ENCODE measurements at regions not wholly inside any gene's neighbourhood (a gene's known extent, or its start where the extent isn't known, plus 50 kb on each side); places are given as distances from the start of the nearest gene placed in this dataset.

GRCh38 chr14:81970307-81970706 lies 436.7 kb upstream of the SEL1L start:
- Histone ChIP-seq H3K27ac (ENCODE audit: extremely low read depth, low read depth, low read length) (no peak overlapping the region), H3K9me3 (ENCODE audit: control insufficient read depth, insufficient read depth, low read depth, low read length) (peaks cover 2% of the 10 kb centered on the region; the same call in 1 of the 2 replicates), H3K4me1 (ENCODE audit: control insufficient read depth, insufficient read depth, low read length) (no peaks in the 10 kb centered on the region), H3K4me3 (ENCODE audit: low read depth, low read length) (no peak overlapping the region), H3K36me3 (ENCODE audit: control insufficient read depth in 2 of 2, insufficient read depth in 1 of 2, low read length in 2 of 2) (no peaks in the 10 kb centered on the region)
- POLR2A ChIA-PET, result no interaction called here
- TF ChIP-seq ZNF23 (tag by site-specific recombination; IDR thresholded peaks at IDR 0.05; ENCODE audit: borderline replicate concordance) (no peak), KLF1 (tag by site-specific recombination; IDR thresholded peaks at IDR 0.05) (no peak), ZNF274 (IDR thresholded peaks at IDR 0.05; ENCODE audit: low read length) (no peak), ZNF274 (tag by site-specific recombination; IDR thresholded peaks at IDR 0.05; ENCODE audit: borderline replicate concordance) (no peak), ZNF792 (tag by site-specific recombination; IDR thresholded peaks at IDR 0.05) (no peak), ZNF157 (tag by site-specific recombination; IDR thresholded peaks at IDR 0.05) (no peak), SP3 (tag by site-specific recombination; IDR thresholded peaks at IDR 0.05) (no peak), ZNF585B (tag by site-specific recombination; IDR thresholded peaks at IDR 0.05) (no peak), GLIS1 (tag by site-specific recombination; IDR thresholded peaks at IDR 0.05) (no peak), ZNF416 (tag by site-specific recombination; IDR thresholded peaks at IDR 0.05) (no peak), KLF16 (tag by site-specific recombination; IDR thresholded peaks at IDR 0.05) (no peak), ZSCAN30 (tag by site-specific recombination; IDR thresholded peaks at IDR 0.05) (no peak), TCF7L2 (IDR thresholded peaks at IDR 0.05; ENCODE audit: borderline replicate concordance, low read depth, low read length) (no peak), ZNF148 (tag by site-specific recombination; IDR thresholded peaks at IDR 0.05; ENCODE audit: borderline replicate concordance) (no peak), ZFP41 (tag by site-specific recombination; IDR thresholded peaks at IDR 0.05; ENCODE audit: borderline replicate concordance) (no peak), KLF17 (tag by site-specific recombination; IDR thresholded peaks at IDR 0.05) (no peak), RBAK (tag by site-specific recombination; IDR thresholded peaks at IDR 0.05) (no peak), IKZF3 (tag by site-specific recombination; IDR thresholded peaks at IDR 0.05) (no peak)
- CTCF ChIA-PET, result no interaction called here

GRCh38 chr14:81971911-81972310 lies 438.3 kb upstream of the SEL1L start:
- TF ChIP-seq ZNF26 (tag by site-specific recombination; IDR thresholded peaks at IDR 0.05) (no peak), ZNF560 (tag by site-specific recombination; IDR thresholded peaks at IDR 0.05; ENCODE audit: borderline replicate concordance) (no peak), ZNF24 (tag by site-specific recombination; IDR thresholded peaks at IDR 0.05) (no peak), ZNF510 (tag by site-specific recombination; IDR thresholded peaks at IDR 0.05; ENCODE audit: insufficient replicate concordance) (no peak), KLF9 (tag by site-specific recombination; IDR thresholded peaks at IDR 0.05; ENCODE audit: low read depth) (no peak), GLIS2 (tag by site-specific recombination; IDR thresholded peaks at IDR 0.05) (no peak), ZNF19 (tag by site-specific recombination; IDR thresholded peaks at IDR 0.05; ENCODE audit: low read depth) (no peak), ZNF18 (tag by site-specific recombination; IDR thresholded peaks at IDR 0.05) (no peak), GFI1B (tag by site-specific recombination; IDR thresholded peaks at IDR 0.05) (no peak), PRDM6 (tag by site-specific recombination; IDR thresholded peaks at IDR 0.05) (no peak), KLF16 (tag by site-specific recombination; IDR thresholded peaks at IDR 0.05) (no peak), ZNF658 (tag by site-specific recombination; IDR thresholded peaks at IDR 0.05) (no peak)
- POLR2A ChIA-PET, result no interaction called here
- CTCF ChIA-PET, result no interaction called here

More at GRCh38 chr14:81971911-81972310, 438.3 kb upstream of the SEL1L start:
- Histone ChIP-seq H3K27ac (ENCODE audit: extremely low read depth, low read depth, low read length) (no peak overlapping the region), H3K36me3 (ENCODE audit: control insufficient read depth in 2 of 2, insufficient read depth in 1 of 2, low read length in 2 of 2) (no peaks in the 10 kb centered on the region), H3K4me3 (ENCODE audit: low read depth, low read length) (no peak overlapping the region), H3K4me1 (ENCODE audit: control insufficient read depth, insufficient read depth, low read length) (no peaks in the 10 kb centered on the region), H3K9me3 (ENCODE audit: control insufficient read depth, insufficient read depth, low read depth, low read length) (peaks cover 2% of the 10 kb centered on the region; the same call in 1 of the 2 replicates)
